HEK293 (cell line): ENCODE measurements at regions not wholly inside any gene's neighbourhood (a gene's known extent, or its start where the extent isn't known, plus 50 kb on each side); places are given as distances from the start of the nearest gene placed in this dataset.

Source experiments
- CTCF ChIA-PET: fragments of 350-600 bp; formaldehyde crosslinking; extraction: SDS; loops from one replicate; lab custom pipeline; 2021; ENCODE audit warnings: antibody characterized with exemption; lab: Yijun Ruan, JAX
- POLR2A ChIA-PET: fragments of 300-600 bp; formaldehyde crosslinking; extraction: SDS; loops from one replicate; lab custom pipeline; 2020; ENCODE audit warnings: antibody characterized with exemption, inconsistent platforms; lab: Yijun Ruan, JAX
- H3K27ac ChIP-seq: fragments of 200-500 bp; sonication (Bioruptor generic); 2 replicates; pipeline ENCODE4 v1.5.1; 2014; ENCODE audit warnings: low read depth, low read length, control low read depth, inconsistent platforms; ENCODE audit errors: extremely low read depth
- H3K36me3 ChIP-seq, 2 experiments: fragments of 200-500 bp in 1 of 2; sonication (Bioruptor generic) in 1 of 2; 1 replicate in 1 of 2; 2 replicates in 1 of 2; pipeline ENCODE4 v1.5.1; 2014 to 2017; ENCODE audit warnings: inconsistent platforms in 2 of 2, low read length in 2 of 2; ENCODE audit not compliant: control insufficient read depth in 2 of 2, insufficient read depth in 1 of 2
- H3K4me1 ChIP-seq: fragments of 200-500 bp; sonication (Bioruptor generic); 2 replicates; pipeline ENCODE4 v1.5.1; 2014; ENCODE audit warnings: mild to moderate bottlenecking, low read length, inconsistent platforms; ENCODE audit not compliant: control insufficient read depth, insufficient read depth
- H3K4me3 ChIP-seq: 2 replicates; pipeline ENCODE4 v1.5.1; 2011; ENCODE audit warnings: low read depth, mild to moderate bottlenecking, control low read depth, low read length, moderate library complexity
- H3K9me3 ChIP-seq: fragments of 200-500 bp; sonication (Bioruptor generic); 2 replicates; pipeline ENCODE4 v1.5.1; 2014; ENCODE audit warnings: low read depth, low read length, inconsistent platforms; ENCODE audit not compliant: control insufficient read depth, insufficient read depth
- ATF2 ChIP-seq: fragments of 450-650 bp; formaldehyde crosslinking; IDR thresholded peaks from 2 replicates; pipeline ENCODE4 v1.5.1; 2016; ENCODE audit warnings: missing biosample characterization, missing genetic modification characterization, low read depth
- EGR2 ChIP-seq: fragments of 450-650 bp; formaldehyde crosslinking; IDR thresholded peaks from 2 replicates; pipeline ENCODE4 v1.5.1; 2016; ENCODE audit warnings: low read depth, missing biosample characterization, missing genetic modification characterization
- FEZF1 ChIP-seq: fragments of 450-650 bp; formaldehyde crosslinking; IDR thresholded peaks from 2 replicates; pipeline ENCODE4 v1.5.1; 2016; ENCODE audit warnings: missing biosample characterization, missing genetic modification characterization
- INSM2 ChIP-seq: fragments of 450-650 bp; formaldehyde crosslinking; IDR thresholded peaks from 2 replicates; pipeline ENCODE4 v1.5.1; 2016; ENCODE audit warnings: missing biosample characterization, missing genetic modification characterization
- KLF8 ChIP-seq: fragments of 450-650 bp; formaldehyde crosslinking; IDR thresholded peaks from 2 replicates; pipeline ENCODE4 v1.5.1; 2016; ENCODE audit warnings: missing biosample characterization, missing genetic modification characterization
- SP2 ChIP-seq: fragments of 450-650 bp; formaldehyde crosslinking; IDR thresholded peaks from 2 replicates; pipeline ENCODE4 v1.5.1; 2016; ENCODE audit warnings: missing biosample characterization, missing genetic modification characterization
- ZBTB11 ChIP-seq: fragments of 450-650 bp; formaldehyde crosslinking; conservative IDR thresholded peaks from 2 replicates; pipeline ENCODE4 v1.5.1; 2016; ENCODE audit warnings: low read depth, missing biosample characterization, missing genetic modification characterization
- ZBTB7A ChIP-seq: fragments of 450-650 bp; formaldehyde crosslinking; IDR thresholded peaks from 2 replicates; pipeline ENCODE4 v1.5.1; 2016; ENCODE audit warnings: low read depth, missing biosample characterization, missing genetic modification characterization
- ZFHX2 ChIP-seq: fragments of 450-650 bp; formaldehyde crosslinking; conservative IDR thresholded peaks from 2 replicates; pipeline ENCODE4 v1.5.1; 2016; ENCODE audit warnings: missing biosample characterization, missing genetic modification characterization
- ZIC2 ChIP-seq: fragments of 450-650 bp; formaldehyde crosslinking; IDR thresholded peaks from 2 replicates; pipeline ENCODE4 v1.5.1; 2016; ENCODE audit warnings: missing biosample characterization, missing genetic modification characterization
- ZNF214 ChIP-seq: fragments of 450-650 bp; formaldehyde crosslinking; IDR thresholded peaks from 2 replicates; pipeline ENCODE4 v1.5.1; 2017; ENCODE audit warnings: missing biosample characterization, mild to moderate bottlenecking, missing genetic modification characterization, borderline replicate concordance
- ZNF248 ChIP-seq: fragments of 450-650 bp; formaldehyde crosslinking; IDR thresholded peaks from 2 replicates; pipeline ENCODE4 v1.5.1; 2017; ENCODE audit warnings: missing biosample characterization, missing genetic modification characterization
- ZNF416 ChIP-seq: fragments of 450-650 bp; formaldehyde crosslinking; IDR thresholded peaks from 2 replicates; pipeline ENCODE4 v1.5.1; 2016; ENCODE audit warnings: missing biosample characterization, missing genetic modification characterization
- ZNF426 ChIP-seq: fragments of 450-650 bp; formaldehyde crosslinking; IDR thresholded peaks from 2 replicates; pipeline ENCODE4 v1.5.1; 2017; ENCODE audit warnings: missing biosample characterization, missing genetic modification characterization, mild to moderate bottlenecking, inconsistent platforms, moderate library complexity
- ZNF560 ChIP-seq: fragments of 450-650 bp; formaldehyde crosslinking; IDR thresholded peaks from 2 replicates; pipeline ENCODE4 v1.5.1; 2017; ENCODE audit warnings: missing biosample characterization, missing genetic modification characterization, borderline replicate concordance
- ZNF623 ChIP-seq: fragments of 450-650 bp; formaldehyde crosslinking; IDR thresholded peaks from 2 replicates; pipeline ENCODE4 v1.5.1; 2016; ENCODE audit warnings: missing biosample characterization, missing genetic modification characterization

GRCh38 chr17:83144421-83145357, 65.3 kb downstream of the METRNL start:
- H3K36me3 ChIP-seq, result no peaks in the 10 kb centered on the region
- TF ChIP-seq ZIC2 (tag by site-specific recombination) (peak; percentile 82), ZNF416 (no peak), ZFHX2 (peak; percentile 56), EGR2 (tag by site-specific recombination) (peak; percentile 58; the same call in 1 of the 2 replicates), ZNF426 (tag by site-specific recombination) (no peak)
- TF ChIP-seq, all 188 proteins: peak for 3
- Histone ChIP-seq H3K9me3 (no peaks in the 10 kb centered on the region; the same call in 1 of the 2 replicates), H3K27ac (no peak overlapping the region), H3K4me1 (no peaks in the 10 kb centered on the region), H3K4me3 (no peak overlapping the region)
- CTCF ChIA-PET, result interaction anchor here (0.7 kb wide), 1 partner anchor 750 kb away, joined by 3 read pairs; no protein-coding TSS in a partner anchor
- POLR2A ChIA-PET, result interaction anchor here (0.6 kb wide), 1 partner anchor 25 kb away, joined by 4 read pairs; no protein-coding TSS in a partner anchor

GRCh38 chr17:83145358-83145738, 65.9 kb downstream of the METRNL start:
- CTCF ChIA-PET, result no interaction called here
- no peaks in the 10 kb centered on the region for H3K36me3 ChIP-seq
- no peaks in the 10 kb centered on the region for H3K4me1 ChIP-seq
- no peaks in the 10 kb centered on the region; the same call in 1 of the 2 replicates for H3K9me3 ChIP-seq
- TF ChIP-seq FEZF1 (no peak), ZNF248 (tag by site-specific recombination) (no peak), KLF8 (tag by site-specific recombination) (no peak)
- TF ChIP-seq, all 188 proteins: peak for 0
- no peak overlapping the region for H3K4me3 ChIP-seq
- POLR2A ChIA-PET, result no interaction called here
- no peak overlapping the region for H3K27ac ChIP-seq

GRCh38 chr17:83145831-83146230, 66.4 kb downstream of the METRNL start:
- H3K9me3 ChIP-seq, result no peaks in the 10 kb centered on the region; the same call in 1 of the 2 replicates
- ChIA-PET POLR2A (no interaction called here), CTCF (interaction anchor here (0.9 kb wide), 1 partner anchor 23 kb away, joined by 4 read pairs; no protein-coding TSS in a partner anchor)
- H3K4me3 ChIP-seq, result no peak overlapping the region
- H3K27ac ChIP-seq, result no peak overlapping the region
- no peaks in the 10 kb centered on the region for H3K36me3 ChIP-seq
- no peak for TF ChIP-seq ZNF623 (tag by site-specific recombination)
- no peak for TF ChIP-seq ZNF560
- no peak for TF ChIP-seq KLF8 (tag by site-specific recombination)
- no peak for TF ChIP-seq ZNF214 (tag by site-specific recombination)
- no peak for TF ChIP-seq ZBTB11 (tag by site-specific recombination)
- no peak for TF ChIP-seq SP2 (tag by site-specific recombination)
- no peak for TF ChIP-seq INSM2 (tag by site-specific recombination)
- no peak for TF ChIP-seq ATF2 (tag by site-specific recombination)
- TF ChIP-seq ZBTB7A (tag by site-specific recombination), result no peak
- no peaks in the 10 kb centered on the region for H3K4me1 ChIP-seq
